Thyroid gland (tissue), 4 donors: ENCODE measurements at regions not wholly inside any gene's neighbourhood (a gene's known extent, or its start where the extent isn't known, plus 50 kb on each side); places are given as distances from the start of the nearest gene placed in this dataset.

Source experiments
- POLR2A ChIP-seq, 2 donors: fragments of 450-650 bp; IDR thresholded peaks; one replicate each; pipeline ENCODE4 v1.6.1; 2017; ENCODE audit warnings: antibody characterized with exemption in 2 of 2, mild to moderate bottlenecking in 2 of 2, moderate library complexity in 1 of 2
- TF ChIP-seq, protein P1 (sequence below), 6 experiments: fragments of 200-600 bp in 3 of 6; fragments of 450-650 bp in 3 of 6; sonication (generic) in 3 of 6; IDR thresholded peaks; one replicate each; pipeline ENCODE4 v1.5.1; 2016 to 2019; ENCODE audit warnings: antibody characterized with exemption in 6 of 6, mild to moderate bottlenecking in 2 of 6, inconsistent platforms in 1 of 6, moderate library complexity in 1 of 6

DNA sequence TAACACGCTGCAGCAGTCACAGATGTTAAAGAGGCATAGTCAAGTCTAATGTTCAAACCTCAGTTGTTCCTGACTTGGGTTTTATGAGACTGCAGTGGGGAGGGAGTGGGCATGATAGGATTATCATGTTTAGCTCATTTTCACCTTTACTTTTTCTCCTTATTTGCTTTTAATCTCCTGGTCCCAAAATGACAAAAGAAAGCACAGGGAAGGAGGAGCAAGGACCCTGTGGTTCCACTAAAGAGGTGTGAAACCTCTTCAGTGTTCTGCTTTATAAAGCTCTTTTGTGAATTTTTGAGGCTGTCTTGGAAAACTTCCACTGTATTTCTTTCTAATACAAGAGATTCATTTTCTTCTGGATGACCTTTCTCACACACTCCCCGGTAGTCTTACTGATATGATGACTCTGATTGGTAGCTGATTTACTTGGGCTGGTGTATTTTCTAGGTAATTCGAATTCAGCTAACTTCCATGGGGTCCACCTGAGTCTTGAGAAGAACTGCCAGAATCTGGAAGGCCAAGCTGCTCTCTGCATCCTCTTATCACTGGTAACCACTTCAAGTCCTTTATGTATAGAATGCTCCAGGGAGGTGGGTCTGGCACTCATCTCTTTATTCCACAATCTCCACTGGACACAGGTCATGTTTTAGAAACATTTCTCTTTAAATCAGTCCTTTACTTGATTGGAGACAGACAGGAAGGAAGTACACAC, 1364.4 kb upstream of the CDH9 start:
- TF ChIP-seq, protein P1, sequence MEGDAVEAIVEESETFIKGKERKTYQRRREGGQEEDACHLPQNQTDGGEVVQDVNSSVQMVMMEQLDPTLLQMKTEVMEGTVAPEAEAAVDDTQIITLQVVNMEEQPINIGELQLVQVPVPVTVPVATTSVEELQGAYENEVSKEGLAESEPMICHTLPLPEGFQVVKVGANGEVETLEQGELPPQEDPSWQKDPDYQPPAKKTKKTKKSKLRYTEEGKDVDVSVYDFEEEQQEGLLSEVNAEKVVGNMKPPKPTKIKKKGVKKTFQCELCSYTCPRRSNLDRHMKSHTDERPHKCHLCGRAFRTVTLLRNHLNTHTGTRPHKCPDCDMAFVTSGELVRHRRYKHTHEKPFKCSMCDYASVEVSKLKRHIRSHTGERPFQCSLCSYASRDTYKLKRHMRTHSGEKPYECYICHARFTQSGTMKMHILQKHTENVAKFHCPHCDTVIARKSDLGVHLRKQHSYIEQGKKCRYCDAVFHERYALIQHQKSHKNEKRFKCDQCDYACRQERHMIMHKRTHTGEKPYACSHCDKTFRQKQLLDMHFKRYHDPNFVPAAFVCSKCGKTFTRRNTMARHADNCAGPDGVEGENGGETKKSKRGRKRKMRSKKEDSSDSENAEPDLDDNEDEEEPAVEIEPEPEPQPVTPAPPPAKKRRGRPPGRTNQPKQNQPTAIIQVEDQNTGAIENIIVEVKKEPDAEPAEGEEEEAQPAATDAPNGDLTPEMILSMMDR (IDR thresholded peaks at IDR 0.05), result no peak
- TF ChIP-seq POLR2A (IDR thresholded peaks at IDR 0.05), result no peak
